Liver (tissue), 3 donors: ENCODE measurements at regions not wholly inside any gene's neighbourhood (a gene's known extent, or its start where the extent isn't known, plus 50 kb on each side); places are given as distances from the start of the nearest gene placed in this dataset.

Source experiments
- ATF3 ChIP-seq: IDR thresholded peaks from 2 replicates; pipeline ENCODE4 v1.6.1; 2016; ENCODE audit warnings: antibody characterized with exemption
- CTCF ChIP-seq: fragments of 150-350 bp; IDR thresholded peaks from 2 replicates; pipeline ENCODE4 v1.5.1; 2017; ENCODE audit warnings: improper control_type of control experiment, low read depth, low read length; ENCODE audit not compliant: missing input control
- EGR1 ChIP-seq, 2 donors: IDR thresholded peaks; 2 replicates each; pipeline ENCODE4 v1.6.1; 2016 to 2018; ENCODE audit warnings: antibody characterized with exemption in 2 of 2, low read depth in 2 of 2
- FOXA1 ChIP-seq: IDR thresholded peaks from 2 replicates; pipeline ENCODE4 v1.6.1; 2016; ENCODE audit warnings: antibody characterized with exemption
- HNF4A ChIP-seq, 2 donors: conservative IDR thresholded peaks; 2 replicates each; pipeline ENCODE4 v1.6.1; 2016; ENCODE audit warnings: antibody characterized with exemption in 2 of 2, mild to moderate bottlenecking in 2 of 2
- MAX ChIP-seq: IDR thresholded peaks from 2 replicates; pipeline ENCODE4 v1.6.1; 2016; ENCODE audit warnings: antibody characterized with exemption
- NR2F2 ChIP-seq: IDR thresholded peaks from 2 replicates; pipeline ENCODE4 v1.6.1; 2016; ENCODE audit warnings: antibody characterized with exemption
- RAD21 ChIP-seq, 2 donors: IDR thresholded peaks; 2 replicates each; pipeline ENCODE4 v1.6.1; 2016; ENCODE audit warnings: antibody characterized with exemption in 2 of 2, mild to moderate bottlenecking in 2 of 2
- REST ChIP-seq: IDR thresholded peaks from 2 replicates; pipeline ENCODE4 v1.6.1; 2016; ENCODE audit warnings: antibody characterized with exemption, mild to moderate bottlenecking
- RXRA ChIP-seq, 2 donors: IDR thresholded peaks; 2 replicates each; pipeline ENCODE4 v1.6.1; 2017 to 2018; ENCODE audit warnings: antibody characterized with exemption in 2 of 2, mild to moderate bottlenecking in 1 of 2
- SP1 ChIP-seq: IDR thresholded peaks from 2 replicates; pipeline ENCODE4 v1.6.1; 2018; ENCODE audit warnings: antibody characterized with exemption, mild to moderate bottlenecking
- TAF1 ChIP-seq: conservative IDR thresholded peaks from 2 replicates; pipeline ENCODE4 v1.6.1; 2016; ENCODE audit warnings: antibody characterized with exemption, mild to moderate bottlenecking
- YY1 ChIP-seq: IDR thresholded peaks from 2 replicates; pipeline ENCODE4 v1.6.1; 2016; ENCODE audit warnings: antibody characterized with exemption, mild to moderate bottlenecking
- ZBTB33 ChIP-seq: IDR thresholded peaks from 2 replicates; pipeline ENCODE4 v1.6.1; 2016; ENCODE audit warnings: antibody characterized with exemption
- donor health status: healthy.
- donor health status: healthy.

- TF ChIP-seq RAD21 (IDR thresholded peaks at IDR 0.05) (no peak), REST (no peak), CTCF (no peak), MAX (no peak), ZBTB33 (no peak), HNF4A (conservative IDR thresholded peaks at IDR 0.05) (no peak), SP1 (no peak), ATF3 (no peak), TAF1 (no peak), RXRA (IDR thresholded peaks at IDR 0.05) (no peak), FOXA1 (no peak), YY1 (no peak), NR2F2 (no peak), EGR1 (IDR thresholded peaks at IDR 0.05; ENCODE audit: low read depth in 2 of 2) (no peak)
Observed at GRCh38 chr16:65268331-65268730, 146.5 kb upstream of the CDH11 start.
